Testis (tissue), 2 donors: ENCODE measurements at regions not wholly inside any gene's neighbourhood (a gene's known extent, or its start where the extent isn't known, plus 50 kb on each side); places are given as distances from the start of the nearest gene placed in this dataset.

Source experiments
- POLR2A ChIP-seq: fragments of 450-650 bp; IDR thresholded peaks from one replicate; pipeline ENCODE4 v1.6.1; 2017; ENCODE audit warnings: antibody characterized with exemption, mild to moderate bottlenecking, moderate library complexity
- TF ChIP-seq, protein P1 (sequence below), 3 experiments: fragments of 450-650 bp in 2 of 3; fragments of 200-600 bp in 1 of 3; sonication (generic) in 1 of 3; IDR thresholded peaks; one replicate each; pipeline ENCODE4 v1.5.1; 2016 to 2019; ENCODE audit warnings: antibody characterized with exemption in 3 of 3, mild to moderate bottlenecking in 2 of 3, moderate library complexity in 1 of 3

DNA sequence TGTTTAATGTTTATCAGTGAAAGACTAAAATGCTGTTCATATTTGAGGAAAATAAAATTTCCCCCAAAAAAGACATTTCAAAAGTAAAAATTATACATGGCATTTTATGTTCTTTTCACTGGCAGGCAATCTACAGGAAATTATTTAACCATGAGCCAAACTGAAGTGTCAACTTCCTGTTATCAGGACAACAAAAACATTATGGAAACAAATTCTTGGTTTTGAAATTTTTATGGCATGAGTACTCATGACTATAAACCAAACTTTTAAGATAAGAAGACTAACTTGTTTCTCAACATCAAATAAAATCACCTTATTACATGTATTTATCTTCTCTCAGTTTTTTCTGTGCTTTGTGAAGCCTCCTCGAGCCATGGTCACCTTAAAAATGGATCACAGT is 698.6 kb downstream of the LTN1 start:
- TF ChIP-seq, protein P1, sequence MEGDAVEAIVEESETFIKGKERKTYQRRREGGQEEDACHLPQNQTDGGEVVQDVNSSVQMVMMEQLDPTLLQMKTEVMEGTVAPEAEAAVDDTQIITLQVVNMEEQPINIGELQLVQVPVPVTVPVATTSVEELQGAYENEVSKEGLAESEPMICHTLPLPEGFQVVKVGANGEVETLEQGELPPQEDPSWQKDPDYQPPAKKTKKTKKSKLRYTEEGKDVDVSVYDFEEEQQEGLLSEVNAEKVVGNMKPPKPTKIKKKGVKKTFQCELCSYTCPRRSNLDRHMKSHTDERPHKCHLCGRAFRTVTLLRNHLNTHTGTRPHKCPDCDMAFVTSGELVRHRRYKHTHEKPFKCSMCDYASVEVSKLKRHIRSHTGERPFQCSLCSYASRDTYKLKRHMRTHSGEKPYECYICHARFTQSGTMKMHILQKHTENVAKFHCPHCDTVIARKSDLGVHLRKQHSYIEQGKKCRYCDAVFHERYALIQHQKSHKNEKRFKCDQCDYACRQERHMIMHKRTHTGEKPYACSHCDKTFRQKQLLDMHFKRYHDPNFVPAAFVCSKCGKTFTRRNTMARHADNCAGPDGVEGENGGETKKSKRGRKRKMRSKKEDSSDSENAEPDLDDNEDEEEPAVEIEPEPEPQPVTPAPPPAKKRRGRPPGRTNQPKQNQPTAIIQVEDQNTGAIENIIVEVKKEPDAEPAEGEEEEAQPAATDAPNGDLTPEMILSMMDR (IDR thresholded peaks at IDR 0.05), result no peak
- no peak for TF ChIP-seq POLR2A
